Activated naive CD4-positive, alpha-beta T cell treated with anti-CD3 and anti-CD28 coated beads, Interleukin-2, amount 50 U/mL, for 24 hours (primary cell): ENCODE measurements at regions not wholly inside any gene's neighbourhood (a gene's known extent, or its start where the extent isn't known, plus 50 kb on each side); places are given as distances from the start of the nearest gene placed in this dataset.

Source experiments
- H3K27ac Mint-ChIP-seq: one replicate; pipeline ENCODE4 v1.8.0; 2021; ENCODE audit warnings: mild to moderate bottlenecking, mixed read lengths
- H3K27me3 Mint-ChIP-seq: one replicate; pipeline ENCODE4 v1.8.0; 2021; ENCODE audit warnings: mixed read lengths
- H3K36me3 Mint-ChIP-seq: one replicate; pipeline ENCODE4 v1.8.0; 2021; ENCODE audit warnings: mixed read lengths
- H3K4me1 Mint-ChIP-seq: one replicate; pipeline ENCODE4 v1.8.0; 2021; ENCODE audit warnings: mixed read lengths
- H3K4me3 Mint-ChIP-seq: one replicate; pipeline ENCODE4 v1.8.0; 2021; ENCODE audit warnings: mild to moderate bottlenecking, mixed read lengths
- H3K9me3 Mint-ChIP-seq: one replicate; pipeline ENCODE4 v1.8.0; 2021; ENCODE audit warnings: mixed read lengths

DNA sequence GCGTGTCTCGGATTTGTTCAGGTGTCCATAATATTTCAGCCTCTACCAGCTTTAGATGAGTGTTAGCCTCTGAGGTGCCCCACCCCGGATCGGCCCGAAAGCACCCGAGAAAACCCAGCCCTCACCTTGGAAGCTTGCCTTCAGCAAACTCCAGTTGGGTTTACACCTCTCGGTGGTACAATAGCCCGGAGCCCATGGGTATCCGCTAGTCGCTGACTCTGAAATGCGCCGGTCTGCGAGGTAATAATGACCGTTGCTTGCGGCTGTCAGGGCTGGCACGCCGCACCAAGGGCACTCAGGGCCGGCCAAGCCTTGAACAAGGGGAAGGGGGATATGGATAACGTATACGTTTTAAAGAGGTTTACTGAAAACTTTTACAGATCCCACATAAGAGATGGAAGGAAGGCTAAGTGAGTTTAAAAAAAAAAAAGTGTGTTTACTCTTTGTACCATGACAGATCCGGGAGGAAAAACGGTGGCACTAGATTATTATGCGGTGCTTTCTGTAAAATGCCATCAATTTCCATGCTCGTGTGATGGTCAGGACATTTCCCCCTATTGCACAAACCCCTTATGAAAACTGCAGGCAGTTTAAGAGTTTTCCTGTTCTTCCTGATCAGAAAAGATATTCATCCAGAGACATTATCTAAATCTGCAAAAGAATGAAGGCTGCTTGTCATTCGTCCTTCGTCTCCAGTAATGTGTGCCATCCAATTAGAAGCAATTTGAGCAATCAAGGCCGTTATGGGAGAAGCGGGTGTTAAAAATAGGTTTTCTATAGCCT, 124.2 kb downstream of the TMEM161B start:
- peak overlapping the region; percentile 44 for H3K4me3 Mint-ChIP-seq

DNA sequence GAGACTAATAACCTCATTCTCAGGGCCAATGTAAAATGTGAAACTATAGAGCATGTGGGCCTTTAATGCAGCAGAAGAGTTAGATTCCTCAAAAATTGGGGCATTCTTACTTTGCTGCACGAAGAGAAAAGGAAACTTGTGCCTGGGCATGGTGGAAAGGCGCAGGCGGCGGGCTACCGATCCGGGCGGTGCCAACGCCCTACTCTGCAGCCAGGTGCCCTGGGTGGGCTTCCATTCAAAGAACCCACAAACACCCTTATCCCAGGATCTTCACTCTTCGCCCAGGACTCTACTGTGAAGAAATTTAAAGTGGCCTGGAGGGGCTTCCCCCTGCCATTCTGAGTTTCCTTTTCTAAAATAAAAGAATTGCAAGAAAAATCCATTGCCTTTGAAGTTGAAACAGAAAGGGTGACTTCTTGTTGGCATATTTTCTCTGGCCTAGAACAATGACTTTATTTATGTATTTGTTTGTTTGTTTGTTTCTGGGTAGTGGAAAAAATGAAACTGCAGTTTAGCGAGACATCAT, 124.9 kb downstream of the TMEM161B start:
- no peaks in the 10 kb centered on the region for H3K9me3 Mint-ChIP-seq
- no peak overlapping the region for H3K27ac Mint-ChIP-seq
- peaks cover 32% of the 10 kb centered on the region for H3K27me3 Mint-ChIP-seq
- peaks cover 17% of the 10 kb centered on the region for H3K4me1 Mint-ChIP-seq
- H3K4me3 Mint-ChIP-seq, result peak overlapping the region; percentile 44
- H3K36me3 Mint-ChIP-seq, result peaks cover 1% of the 10 kb centered on the region

More for the DNA sequence above, 124.2 kb downstream of the TMEM161B start:
- H3K4me1 Mint-ChIP-seq, result peaks cover 17% of the 10 kb centered on the region
- peaks cover 32% of the 10 kb centered on the region for H3K27me3 Mint-ChIP-seq
- no peak overlapping the region for H3K27ac Mint-ChIP-seq
- H3K36me3 Mint-ChIP-seq, result peaks cover 1% of the 10 kb centered on the region
- no peaks in the 10 kb centered on the region for H3K9me3 Mint-ChIP-seq

DNA sequence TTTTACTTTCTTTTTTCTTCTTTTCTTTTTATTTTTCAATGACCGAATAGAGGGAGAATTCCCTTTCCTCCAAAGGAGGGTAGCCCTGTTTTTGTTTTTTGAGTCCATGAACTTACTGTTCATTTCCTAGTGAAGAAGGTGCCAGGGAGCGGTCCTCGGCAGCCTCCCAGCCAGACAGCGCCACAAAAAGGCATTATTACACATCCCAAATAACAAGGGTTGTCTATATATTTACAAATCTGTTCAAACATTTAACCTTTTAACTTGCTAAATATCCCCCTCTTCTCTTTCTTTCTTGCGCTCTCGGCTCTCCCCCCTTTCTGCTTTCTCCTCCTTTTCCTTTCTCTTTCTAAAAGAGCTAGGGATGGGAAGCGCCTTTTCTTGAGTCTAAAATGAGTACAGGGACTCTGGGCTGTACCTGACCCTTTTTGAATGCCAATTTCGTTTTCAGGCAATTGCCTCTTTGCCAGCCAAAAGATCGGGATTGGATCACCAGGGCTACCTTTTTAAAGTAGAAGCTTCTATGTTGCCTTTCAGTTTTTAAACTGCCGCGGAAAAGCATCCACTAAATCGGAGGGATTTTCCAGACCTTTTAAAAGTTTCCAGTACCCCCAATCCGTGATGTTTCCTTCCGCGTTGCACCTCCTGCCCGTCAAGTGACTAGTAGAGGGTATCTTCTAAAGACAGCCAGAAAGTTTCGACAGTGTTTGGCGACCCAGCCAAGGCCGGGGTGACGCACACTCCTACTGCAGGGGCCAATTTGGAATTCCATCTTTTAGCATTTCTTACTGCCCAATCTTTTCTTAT, 125.6 kb downstream of the TMEM161B start:
- H3K4me1 Mint-ChIP-seq, result peaks cover 17% of the 10 kb centered on the region
- H3K4me3 Mint-ChIP-seq, result no peak overlapping the region
- H3K9me3 Mint-ChIP-seq, result no peaks in the 10 kb centered on the region
- peaks cover 1% of the 10 kb centered on the region for H3K36me3 Mint-ChIP-seq
- no peak overlapping the region for H3K27ac Mint-ChIP-seq
- peaks cover 30% of the 10 kb centered on the region for H3K27me3 Mint-ChIP-seq

DNA sequence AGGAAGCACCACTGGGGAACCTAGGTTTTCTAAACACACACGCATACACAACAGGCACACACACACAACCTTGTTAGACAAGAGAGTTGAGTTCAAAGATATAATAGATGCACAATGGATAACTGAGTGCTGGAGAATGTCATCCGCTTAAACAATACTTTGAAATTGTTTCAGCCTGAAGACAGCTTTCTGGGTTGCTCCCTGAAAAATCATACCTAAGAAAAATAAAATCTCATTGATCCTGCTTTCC, 126.1 kb downstream of the TMEM161B start:
- Mint-ChIP-seq H3K4me1 (peaks cover 17% of the 10 kb centered on the region), H3K9me3 (no peaks in the 10 kb centered on the region), H3K36me3 (peaks cover 1% of the 10 kb centered on the region), H3K27ac (no peak overlapping the region), H3K27me3 (peaks cover 28% of the 10 kb centered on the region), H3K4me3 (no peak overlapping the region)

DNA sequence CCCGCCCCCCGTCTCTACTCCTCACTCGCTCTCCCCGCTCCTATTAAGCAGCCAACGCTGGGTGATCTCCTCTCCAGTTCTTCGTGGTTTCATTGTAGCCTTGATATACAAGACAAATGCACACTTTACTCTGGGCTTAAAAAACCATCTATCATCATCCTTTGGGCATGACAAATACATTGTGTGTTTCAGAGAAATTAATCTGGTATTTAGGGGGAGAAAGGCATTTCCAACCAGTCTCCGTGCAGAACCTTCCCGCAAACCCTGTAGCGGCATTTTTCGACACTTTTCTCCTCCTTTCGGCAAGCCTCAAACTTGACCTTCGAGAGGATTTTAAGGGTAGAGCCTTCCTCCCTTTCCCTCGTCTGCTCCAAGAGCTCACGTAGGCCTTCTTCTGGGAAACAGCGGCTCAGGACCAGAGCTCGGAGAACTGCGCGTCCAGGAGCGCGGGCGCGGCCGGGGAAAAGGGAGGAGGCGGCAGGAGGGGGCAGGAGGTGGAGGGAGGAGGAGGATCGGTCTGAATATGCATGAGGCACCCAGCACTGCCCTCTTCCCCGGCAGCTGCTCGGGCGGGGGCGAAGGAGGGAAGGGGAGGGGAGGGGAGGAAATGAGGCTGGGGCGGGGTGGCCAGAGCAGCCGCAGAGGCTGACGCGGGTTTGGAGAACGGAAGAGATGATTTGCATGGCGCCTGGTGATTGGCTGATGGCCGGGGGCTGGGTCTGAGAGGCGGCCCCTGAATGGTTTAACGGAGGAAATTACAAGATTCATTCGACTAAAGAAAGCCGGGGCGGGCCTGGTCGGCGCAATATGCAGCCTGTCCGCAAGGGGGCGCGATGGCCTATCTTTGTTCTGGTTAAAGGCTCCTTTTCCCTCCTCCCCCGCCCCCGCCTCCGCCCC, 127.5 kb downstream of the TMEM161B start:
- H3K27ac Mint-ChIP-seq, result no peak overlapping the region
- H3K27me3 Mint-ChIP-seq, result peaks cover 28% of the 10 kb centered on the region
- H3K4me1 Mint-ChIP-seq, result peaks cover 17% of the 10 kb centered on the region
- peaks cover 1% of the 10 kb centered on the region for H3K36me3 Mint-ChIP-seq
- H3K4me3 Mint-ChIP-seq, result no peak overlapping the region
- H3K9me3 Mint-ChIP-seq, result no peaks in the 10 kb centered on the region

DNA sequence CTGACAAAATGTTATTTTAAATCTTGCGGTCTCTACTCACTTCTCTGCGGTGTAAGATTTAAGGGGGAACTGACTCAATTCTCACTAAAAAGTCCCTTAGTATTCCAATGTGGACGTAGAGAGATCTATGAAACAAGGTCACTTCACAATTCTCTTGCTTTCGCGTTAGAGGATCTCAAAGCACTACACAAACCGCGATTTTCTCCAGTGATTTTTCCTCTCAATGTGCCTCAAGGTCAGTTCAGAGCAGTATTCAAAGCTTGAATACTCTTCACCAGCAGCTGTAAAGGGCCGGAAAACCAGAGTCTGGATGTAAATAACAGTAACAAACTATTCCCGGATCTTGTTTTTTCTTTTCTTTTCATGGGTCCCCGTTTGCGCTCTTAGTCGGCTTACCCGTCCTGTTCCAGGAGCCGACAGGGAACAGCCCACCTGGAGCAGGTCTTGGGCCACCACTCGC, 128.2 kb downstream of the TMEM161B start:
- H3K4me1 Mint-ChIP-seq, result peaks cover 13% of the 10 kb centered on the region
- no peaks in the 10 kb centered on the region for H3K9me3 Mint-ChIP-seq
- H3K27me3 Mint-ChIP-seq, result peaks cover 25% of the 10 kb centered on the region
- no peak overlapping the region for H3K27ac Mint-ChIP-seq
- no peak overlapping the region for H3K4me3 Mint-ChIP-seq
- H3K36me3 Mint-ChIP-seq, result peaks cover 1% of the 10 kb centered on the region

DNA sequence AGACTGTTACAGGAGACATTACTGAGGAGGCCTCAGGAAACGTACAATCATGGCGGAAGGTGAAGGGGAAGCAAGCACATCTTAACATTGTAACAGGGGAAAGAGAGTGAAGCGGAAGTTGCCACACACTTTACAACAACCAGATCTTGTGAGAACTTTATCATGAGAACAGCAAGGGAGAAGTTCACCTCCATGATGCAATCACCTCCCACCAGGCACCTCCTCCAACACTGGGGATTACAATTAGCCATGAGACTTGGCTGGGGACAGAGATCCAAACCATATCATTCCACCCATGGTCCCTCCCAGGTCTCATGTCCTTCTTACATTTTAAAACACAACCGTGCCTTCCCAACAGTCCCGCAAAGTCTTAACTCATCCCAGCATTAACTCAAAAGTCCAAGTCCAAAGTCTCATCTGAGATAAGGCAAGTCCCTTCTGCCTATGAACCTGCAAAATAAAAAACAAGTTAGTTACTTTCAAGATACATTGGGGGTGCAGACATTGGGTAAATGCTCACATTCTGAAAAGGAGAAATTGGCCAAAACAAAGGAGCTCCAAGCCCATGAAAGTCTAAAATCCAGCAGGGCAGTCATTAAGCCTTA, 138.3 kb downstream of the TMEM161B start:
- no peak overlapping the region for H3K4me3 Mint-ChIP-seq
- H3K9me3 Mint-ChIP-seq, result no peaks in the 10 kb centered on the region
- no peak overlapping the region for H3K27ac Mint-ChIP-seq
- no peaks in the 10 kb centered on the region for H3K36me3 Mint-ChIP-seq
- peaks cover 16% of the 10 kb centered on the region for H3K27me3 Mint-ChIP-seq
- no peaks in the 10 kb centered on the region for H3K4me1 Mint-ChIP-seq

GRCh38 chr5:88128813-88129212, 139.8 kb downstream of the TMEM161B start:
- H3K27me3 Mint-ChIP-seq, result peaks cover 12% of the 10 kb centered on the region
- no peaks in the 10 kb centered on the region for H3K4me1 Mint-ChIP-seq
- no peak overlapping the region for H3K4me3 Mint-ChIP-seq
- H3K36me3 Mint-ChIP-seq, result no peaks in the 10 kb centered on the region
- H3K27ac Mint-ChIP-seq, result no peak overlapping the region
- peaks cover 3% of the 10 kb centered on the region for H3K9me3 Mint-ChIP-seq

- H3K9me3 Mint-ChIP-seq, result peaks cover 18% of the 10 kb centered on the region
- no peak overlapping the region for H3K4me3 Mint-ChIP-seq
- H3K4me1 Mint-ChIP-seq, result no peaks in the 10 kb centered on the region
- no peaks in the 10 kb centered on the region for H3K36me3 Mint-ChIP-seq
- H3K27ac Mint-ChIP-seq, result no peak overlapping the region
- H3K27me3 Mint-ChIP-seq, result peaks cover 26% of the 10 kb centered on the region
Measured at GRCh38 chr5:88119535-88120125, 149.0 kb downstream of the TMEM161B start.

DNA sequence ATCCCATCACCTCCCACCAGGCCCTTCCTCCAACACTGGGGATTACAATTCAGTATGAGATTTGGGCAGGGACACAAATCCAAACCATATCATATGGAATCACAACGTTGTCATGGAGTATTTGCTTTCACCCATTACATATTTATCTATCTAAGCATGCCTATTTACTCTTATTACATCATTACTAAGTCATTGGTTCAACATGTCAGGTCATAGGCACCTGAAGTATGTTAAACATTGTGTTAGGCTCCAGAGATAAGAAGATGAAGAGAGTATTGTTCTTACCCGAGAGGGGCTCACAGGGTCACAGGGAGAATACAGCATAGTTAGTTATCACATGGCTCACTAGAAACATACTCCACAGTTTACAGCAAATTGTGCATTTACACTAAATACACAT, 150.5 kb downstream of the TMEM161B start:
- no peaks in the 10 kb centered on the region for H3K36me3 Mint-ChIP-seq
- H3K4me1 Mint-ChIP-seq, result no peaks in the 10 kb centered on the region
- H3K27ac Mint-ChIP-seq, result no peak overlapping the region
- peaks cover 23% of the 10 kb centered on the region for H3K27me3 Mint-ChIP-seq
- H3K9me3 Mint-ChIP-seq, result peaks cover 13% of the 10 kb centered on the region
- H3K4me3 Mint-ChIP-seq, result no peak overlapping the region

DNA sequence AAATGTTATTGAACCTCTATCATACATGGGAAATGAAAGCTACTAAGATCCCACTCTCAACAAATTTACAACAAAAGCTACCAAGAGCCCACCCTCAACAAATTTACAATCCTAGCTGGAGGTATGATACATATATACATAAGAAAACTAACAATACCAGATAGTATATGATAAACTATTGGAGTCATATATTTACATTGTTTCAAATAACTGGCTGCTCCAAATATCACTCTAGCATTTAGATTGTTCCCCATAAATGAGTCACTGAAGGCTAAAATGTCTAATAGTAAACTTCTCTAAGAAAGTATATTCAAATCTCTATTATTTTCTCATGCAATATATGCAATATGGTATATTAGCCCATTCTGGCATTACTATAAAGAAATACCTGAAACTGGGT, 151.1 kb downstream of the TMEM161B start:
- Mint-ChIP-seq H3K9me3 (peaks cover 11% of the 10 kb centered on the region), H3K36me3 (no peaks in the 10 kb centered on the region), H3K27me3 (peaks cover 21% of the 10 kb centered on the region), H3K4me3 (no peak overlapping the region), H3K27ac (no peak overlapping the region), H3K4me1 (no peaks in the 10 kb centered on the region)

- H3K4me1 Mint-ChIP-seq, result no peaks in the 10 kb centered on the region
- no peak overlapping the region for H3K27ac Mint-ChIP-seq
Measured at GRCh38 chr5:88116396-88116795, 152.2 kb downstream of the TMEM161B start.

DNA sequence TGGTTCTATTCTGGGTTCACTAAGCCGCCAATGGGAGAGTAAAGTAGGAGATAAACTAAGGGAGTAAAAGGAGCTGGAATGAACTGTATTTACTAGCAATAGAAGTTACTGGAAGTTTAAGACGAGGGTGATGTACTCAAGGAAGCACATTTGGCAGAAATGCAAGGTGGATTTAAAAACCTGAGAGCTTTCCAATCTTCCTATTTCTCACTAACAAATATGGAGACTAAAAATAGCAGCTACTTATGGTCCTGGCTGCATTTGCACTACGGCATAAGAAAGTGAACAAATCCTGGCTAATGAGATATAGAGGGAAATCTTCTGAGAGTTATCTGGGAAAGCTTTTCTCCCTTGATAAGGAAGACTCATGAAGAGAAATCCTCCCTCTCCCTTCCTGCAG, 153.4 kb downstream of the TMEM161B start:
- H3K9me3 Mint-ChIP-seq, result no peaks in the 10 kb centered on the region
- H3K4me1 Mint-ChIP-seq, result no peaks in the 10 kb centered on the region
- H3K4me3 Mint-ChIP-seq, result no peak overlapping the region
- no peak overlapping the region for H3K27ac Mint-ChIP-seq
- no peaks in the 10 kb centered on the region for H3K36me3 Mint-ChIP-seq
- H3K27me3 Mint-ChIP-seq, result peaks cover 17% of the 10 kb centered on the region

More at GRCh38 chr5:88116396-88116795, 152.2 kb downstream of the TMEM161B start:
- Mint-ChIP-seq H3K9me3 (peaks cover 7% of the 10 kb centered on the region), H3K36me3 (no peaks in the 10 kb centered on the region), H3K4me3 (no peak overlapping the region), H3K27me3 (peaks cover 18% of the 10 kb centered on the region)

GRCh38 chr5:88113429-88113828, 155.2 kb downstream of the TMEM161B start:
- no peaks in the 10 kb centered on the region for H3K4me1 Mint-ChIP-seq
- peaks cover 9% of the 10 kb centered on the region for H3K27me3 Mint-ChIP-seq
- no peak overlapping the region for H3K4me3 Mint-ChIP-seq
- H3K27ac Mint-ChIP-seq, result no peak overlapping the region
- H3K9me3 Mint-ChIP-seq, result no peaks in the 10 kb centered on the region
- no peaks in the 10 kb centered on the region for H3K36me3 Mint-ChIP-seq

- no peak overlapping the region for H3K27ac Mint-ChIP-seq
- no peaks in the 10 kb centered on the region for H3K36me3 Mint-ChIP-seq
- no peaks in the 10 kb centered on the region for H3K9me3 Mint-ChIP-seq
Measured at GRCh38 chr5:88109818-88110217, 158.8 kb downstream of the TMEM161B start.

More at GRCh38 chr5:88109818-88110217, 158.8 kb downstream of the TMEM161B start:
- peaks cover 2% of the 10 kb centered on the region for H3K27me3 Mint-ChIP-seq
- no peak overlapping the region for H3K4me3 Mint-ChIP-seq
- H3K4me1 Mint-ChIP-seq, result no peaks in the 10 kb centered on the region
